GM12891 (cell line): ENCODE measurements at regions not wholly inside any gene's neighbourhood (a gene's known extent, or its start where the extent isn't known, plus 50 kb on each side); places are given as distances from the start of the nearest gene placed in this dataset.

Source experiments
- DNase-seq: peaks from one replicate; pipeline ENCODE4 v3.0.0; 2011; ENCODE audit warnings: low spot score; ENCODE audit not compliant: insufficient read length
- FAIRE-seq: peaks from 2 replicates; lab custom pipeline; 2011; peaks lifted over from hg19 to GRCh38; lab: Jason Lieb, UNC
- PAX5 ChIP-seq: IDR thresholded peaks from 2 replicates; pipeline ENCODE4 v1.6.1; 2011; ENCODE audit warnings: low read length, moderate library complexity, mild to moderate bottlenecking; ENCODE audit not compliant: insufficient read depth, severe bottlenecking
- POLR2A ChIP-seq: IDR thresholded peaks from 2 replicates; pipeline ENCODE4 v1.6.1; 2011; ENCODE audit warnings: low read depth, low read length, control low read depth
- POLR2AphosphoS5 ChIP-seq: IDR thresholded peaks from 2 replicates; pipeline ENCODE4 v1.6.1; 2011; ENCODE audit warnings: low read depth, low read length, control low read depth
- POU2F2 ChIP-seq: IDR thresholded peaks from 2 replicates; pipeline ENCODE4 v1.6.1; 2011; ENCODE audit warnings: low read depth, mild to moderate bottlenecking, control low read depth, low read length, moderate library complexity
- SPI1 ChIP-seq: IDR thresholded peaks from 2 replicates; pipeline ENCODE4 v1.6.1; 2011; ENCODE audit warnings: low read depth, low read length, control low read depth
- TAF1 ChIP-seq: IDR thresholded peaks from 2 replicates; pipeline ENCODE4 v1.6.1; 2011; ENCODE audit warnings: low read depth, low read length, control low read depth

DNA sequence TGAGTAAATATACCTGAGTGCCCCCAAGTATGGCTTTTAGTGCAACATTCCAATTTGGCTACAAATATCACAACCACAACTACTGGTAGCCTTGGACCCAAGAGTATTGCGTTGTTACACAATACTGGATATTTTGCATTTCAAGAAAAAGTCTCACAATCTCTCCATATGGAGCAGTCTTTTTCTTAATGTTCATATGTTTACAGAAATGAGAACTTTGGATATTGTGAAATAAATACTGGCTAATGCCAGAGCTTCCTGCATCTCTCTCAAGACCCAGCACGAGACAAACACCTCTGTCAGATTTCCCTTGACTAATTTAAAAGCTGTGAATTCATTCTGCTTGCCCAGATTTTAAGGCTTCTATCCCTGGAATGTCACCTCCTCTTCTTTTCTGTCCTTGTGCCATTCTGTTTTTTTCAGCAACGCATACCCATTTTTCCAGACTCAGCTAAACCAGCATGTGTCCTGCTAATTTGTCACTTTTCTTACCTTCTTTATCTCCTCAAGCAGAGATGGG is 136.2 kb upstream of the BACE2 start:
- FAIRE-seq, result no peak
- DNase-seq, result no peak
- TF ChIP-seq TAF1 (no peak), POU2F2 (no peak), POLR2A (no peak), POLR2AphosphoS5 (no peak), PAX5 (no peak), SPI1 (no peak)

DNA sequence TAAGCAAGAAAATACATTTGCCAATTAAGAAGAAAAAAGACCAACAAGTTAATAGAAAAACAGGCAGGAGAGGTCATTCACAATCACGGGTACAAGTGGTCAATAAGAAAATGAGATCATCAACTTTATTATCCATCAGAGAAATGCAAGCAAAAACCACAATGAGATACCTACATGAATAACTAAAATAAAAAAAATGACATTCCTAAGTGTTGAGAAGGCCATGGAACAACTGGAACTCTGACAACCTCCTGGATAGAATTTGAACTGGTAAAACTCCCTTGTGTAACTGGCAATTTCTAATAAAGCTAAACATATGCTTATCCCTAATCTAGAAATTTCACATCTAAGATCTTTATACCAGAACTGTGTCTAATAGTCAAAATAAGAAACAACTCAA is 135.4 kb upstream of the BACE2 start:
- FAIRE-seq (no peak), DNase-seq (no peak)
- no peak for TF ChIP-seq POLR2A
- TF ChIP-seq POU2F2, result no peak
- TF ChIP-seq SPI1, result no peak
- no peak for TF ChIP-seq POLR2AphosphoS5
- no peak for TF ChIP-seq PAX5
- TF ChIP-seq TAF1, result no peak

DNA sequence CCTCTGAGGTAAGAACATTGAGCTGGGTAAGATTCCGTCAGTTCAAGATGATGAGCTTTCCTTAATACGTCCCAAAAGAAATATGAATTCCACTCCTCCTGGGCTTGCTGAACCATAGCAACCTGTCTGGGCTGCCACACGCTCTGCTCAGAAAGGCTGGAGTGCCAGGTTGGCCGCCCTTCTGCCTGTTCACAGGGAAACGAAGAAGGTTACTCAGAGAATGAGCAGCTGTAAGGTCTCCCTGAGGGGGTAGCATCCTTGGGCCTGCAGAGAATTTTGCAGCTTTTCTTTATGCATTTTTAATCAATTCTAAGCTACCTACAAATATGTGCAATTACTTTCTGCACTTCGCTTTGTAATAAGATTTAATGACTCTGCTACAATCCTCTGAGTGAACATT is 130.7 kb upstream of the BACE2 start:
- TF ChIP-seq POU2F2, result no peak
- TF ChIP-seq PAX5, result no peak
- no peak for TF ChIP-seq SPI1
- no peak for TF ChIP-seq TAF1
- no peak for TF ChIP-seq POLR2A
- no peak for TF ChIP-seq POLR2AphosphoS5

DNA sequence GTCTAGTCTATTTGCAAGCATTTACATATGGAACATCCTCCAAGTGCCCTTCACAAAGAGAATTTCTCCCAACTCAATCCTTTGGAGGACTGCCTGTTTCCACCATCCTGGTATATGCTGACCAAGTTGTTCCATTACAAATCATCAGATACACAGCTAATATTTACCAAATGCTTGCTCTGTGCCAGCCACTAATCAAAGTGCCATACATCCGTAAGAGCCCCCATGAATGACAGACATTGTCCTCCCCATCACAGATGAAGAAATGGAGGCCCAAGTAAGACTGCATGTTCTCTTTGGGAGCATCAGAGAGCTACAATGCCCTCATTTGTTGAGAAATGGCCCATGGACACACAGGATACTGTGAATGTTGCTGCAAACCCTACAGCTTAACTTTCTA is 130.0 kb upstream of the BACE2 start:
- TF ChIP-seq SPI1, result no peak
- TF ChIP-seq TAF1, result no peak
- TF ChIP-seq PAX5, result no peak
- DNase-seq, result no peak
- no peak for FAIRE-seq

More for the DNA sequence above, 130.7 kb upstream of the BACE2 start:
- no peak for DNase-seq
- no peak for FAIRE-seq

DNA sequence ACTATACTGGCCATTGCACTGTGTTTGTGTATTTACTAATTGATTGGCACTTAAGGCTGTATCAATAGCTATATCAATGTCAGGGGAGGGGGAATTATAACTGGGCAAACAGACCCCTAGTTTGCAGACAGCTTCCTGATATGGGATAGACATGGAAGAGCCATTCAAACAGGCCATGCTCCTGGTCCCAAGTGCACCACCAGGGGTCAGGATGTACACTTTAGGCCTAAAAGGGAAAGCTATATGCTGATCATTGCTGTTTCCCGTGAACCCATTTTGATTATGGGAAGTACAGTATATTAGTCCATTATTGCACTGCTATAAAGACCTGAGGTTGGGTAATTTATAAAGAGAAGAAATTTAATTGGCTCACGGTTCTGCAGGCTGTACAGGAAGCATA is 124.9 kb upstream of the BACE2 start:
- DNase-seq (no peak), FAIRE-seq (no peak)
- TF ChIP-seq PAX5 (no peak), POU2F2 (no peak), SPI1 (no peak), TAF1 (no peak), POLR2AphosphoS5 (no peak), POLR2A (no peak)

DNA sequence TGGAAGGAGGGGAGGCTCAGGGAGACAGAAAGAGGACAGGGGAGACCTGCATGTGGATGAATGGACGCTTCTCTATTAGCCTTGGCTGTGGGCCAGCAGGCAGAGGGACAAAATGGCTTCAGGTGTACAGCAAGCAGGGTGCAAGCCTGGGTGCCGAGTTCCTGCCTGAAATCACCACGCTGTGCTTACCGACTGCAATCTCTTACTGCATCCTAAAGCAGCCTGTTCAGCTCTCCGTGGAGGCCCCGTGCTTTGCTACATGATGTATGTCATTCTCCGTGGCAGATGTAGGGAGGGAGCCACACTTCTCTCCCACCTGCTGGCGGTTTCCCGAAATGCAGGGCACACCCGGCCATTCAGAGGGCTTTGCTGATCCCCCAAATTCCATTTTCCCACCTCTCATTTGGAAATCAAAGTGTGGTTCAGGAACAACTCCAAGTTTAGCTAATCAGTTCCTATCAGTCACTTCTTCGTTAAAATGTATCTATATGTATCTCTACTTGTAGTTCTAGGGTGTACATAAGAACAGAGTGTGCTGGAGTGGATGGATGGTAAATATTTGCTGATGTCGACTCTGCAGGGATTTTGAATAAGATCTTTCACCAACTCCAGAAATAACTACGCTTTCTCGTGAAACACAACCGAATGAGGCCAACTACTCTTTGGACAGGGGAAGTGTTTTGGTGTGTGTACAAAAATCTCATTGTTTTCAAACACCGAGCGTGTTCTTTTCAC is 122.3 kb upstream of the BACE2 start:
- FAIRE-seq, result no peak
- no peak for DNase-seq
- TF ChIP-seq POU2F2, result no peak
- no peak for TF ChIP-seq POLR2A
- TF ChIP-seq PAX5, result no peak
- no peak for TF ChIP-seq SPI1
- no peak for TF ChIP-seq POLR2AphosphoS5
- TF ChIP-seq TAF1, result no peak

DNA sequence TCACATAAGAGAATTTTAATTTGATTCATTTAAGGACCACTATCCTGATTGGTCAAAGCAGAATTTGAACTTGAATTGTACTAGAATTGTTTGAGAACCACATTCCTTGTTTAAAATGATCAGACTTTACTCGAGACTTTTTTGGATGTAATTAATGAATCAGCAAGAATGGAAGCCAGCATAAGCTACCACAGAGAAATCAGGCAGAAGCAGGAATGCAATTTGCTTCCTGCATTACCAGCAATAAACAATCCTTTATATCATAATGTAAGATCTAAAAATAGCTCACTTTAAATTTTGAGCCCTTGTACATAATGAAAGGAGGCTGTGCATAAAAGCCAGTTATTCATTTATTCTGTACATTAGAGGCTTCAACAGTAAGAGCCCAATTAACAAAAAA is 119.8 kb upstream of the BACE2 start:
- DNase-seq (no peak), FAIRE-seq (no peak)
- no peak for TF ChIP-seq POLR2A
- TF ChIP-seq TAF1, result no peak
- TF ChIP-seq PAX5, result no peak
- TF ChIP-seq SPI1, result no peak
- no peak for TF ChIP-seq POLR2AphosphoS5
- no peak for TF ChIP-seq POU2F2

DNA sequence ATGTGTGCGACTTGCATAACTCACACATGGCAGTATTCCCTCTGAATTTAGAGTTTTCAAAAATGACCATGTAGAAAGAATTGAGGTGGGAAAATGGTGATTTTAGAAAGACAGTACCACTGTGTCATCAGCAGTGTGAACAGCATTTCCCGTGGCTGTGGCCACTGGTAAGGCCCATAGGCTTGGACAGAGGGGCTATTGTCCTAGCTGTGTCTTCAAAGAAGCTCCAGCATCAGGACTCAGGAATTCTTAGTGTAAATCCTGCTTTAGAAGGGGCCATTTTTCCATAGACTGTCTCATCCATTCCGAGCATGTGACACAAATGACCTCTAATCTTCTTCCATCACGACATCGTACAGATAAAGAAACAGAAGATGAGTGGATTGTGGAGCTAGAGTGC is 119.3 kb upstream of the BACE2 start:
- FAIRE-seq (no peak), DNase-seq (no peak)
- TF ChIP-seq POLR2A, result no peak
- TF ChIP-seq TAF1, result no peak
- TF ChIP-seq POU2F2, result no peak
- TF ChIP-seq PAX5, result no peak

DNA sequence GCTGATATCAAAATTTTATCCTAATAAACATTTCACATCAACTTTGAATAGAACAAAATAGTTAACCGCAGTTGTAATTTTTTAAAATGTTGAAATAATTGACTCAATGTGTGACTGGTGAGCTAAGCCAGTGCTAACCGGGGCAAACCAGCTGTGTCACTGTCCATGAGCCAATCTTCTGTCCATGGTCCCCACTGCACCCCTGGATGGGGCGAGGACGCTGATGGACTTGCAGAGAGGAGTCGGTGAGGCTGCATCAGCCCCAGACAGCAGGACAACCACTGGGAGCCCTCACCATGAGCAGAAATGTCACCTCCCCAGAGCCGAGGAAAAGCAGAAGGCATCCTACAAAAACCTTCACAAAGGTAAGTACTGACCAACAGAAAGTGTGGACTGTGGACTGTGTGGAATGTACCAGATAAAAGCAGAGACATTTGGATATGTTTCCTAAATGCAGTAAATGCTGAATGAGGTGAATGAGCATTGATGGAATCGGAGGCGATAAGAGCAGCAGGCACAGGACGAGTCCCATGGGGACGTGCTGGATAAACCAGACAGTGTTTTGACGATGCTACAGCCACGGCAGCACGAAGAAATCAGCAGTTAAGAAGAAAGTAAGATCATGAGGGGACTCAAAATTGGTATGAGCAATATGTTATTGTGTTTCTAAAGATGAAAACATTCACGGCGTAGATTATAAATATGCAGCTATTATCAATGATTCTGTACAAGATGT is 115.0 kb upstream of the BACE2 start:
- FAIRE-seq, result no peak
- TF ChIP-seq PAX5 (no peak), POU2F2 (no peak), SPI1 (no peak), TAF1 (no peak), POLR2AphosphoS5 (no peak), POLR2A (no peak)
- no peak for DNase-seq

DNA sequence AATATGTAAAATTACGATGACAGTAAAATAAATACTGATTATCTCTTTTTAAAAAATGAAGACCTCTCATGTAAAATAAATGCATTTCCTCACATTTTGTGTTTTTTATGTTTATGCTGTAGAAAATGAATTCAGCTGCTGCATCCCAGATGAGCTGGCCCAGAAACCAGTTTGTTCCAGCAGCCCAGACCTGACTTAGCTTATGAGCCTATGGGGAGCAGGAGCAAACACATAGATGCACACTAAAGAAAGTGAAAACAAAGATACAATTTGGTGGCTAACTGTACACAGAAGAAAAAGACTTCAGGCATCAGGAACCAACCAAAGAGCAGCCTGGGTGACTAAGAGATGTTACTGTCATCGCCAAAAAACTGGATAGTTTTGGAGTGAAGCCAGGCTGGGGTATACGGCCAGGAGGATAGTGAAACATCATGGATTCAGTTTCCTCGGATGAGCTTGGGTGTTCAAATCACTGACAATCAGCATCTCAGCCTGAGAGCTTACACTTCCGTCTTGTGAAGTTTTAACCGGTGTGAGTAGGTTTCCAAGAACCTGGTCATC is 113.9 kb upstream of the BACE2 start:
- FAIRE-seq (no peak), DNase-seq (no peak)
- no peak for TF ChIP-seq POLR2AphosphoS5
- TF ChIP-seq PAX5, result no peak
- TF ChIP-seq POU2F2, result no peak
- no peak for TF ChIP-seq POLR2A
- TF ChIP-seq SPI1, result no peak
- TF ChIP-seq TAF1, result no peak
